Adipocyte (in vitro differentiated cells): ENCODE measurements at regions not wholly inside any gene's neighbourhood (a gene's known extent, or its start where the extent isn't known, plus 50 kb on each side); places are given as distances from the start of the nearest gene placed in this dataset.

Source experiments
- DNase-seq: peaks from one replicate; pipeline ENCODE4 v3.0.0-alpha.2; 2015; ENCODE audit warnings: low read depth
- H3K27me3 ChIP-seq: replicated peaks from 2 replicates; pipeline ENCODE4 v1.7.0; 2013; ENCODE audit warnings: mild to moderate bottlenecking, low read length, moderate library complexity; ENCODE audit not compliant: control insufficient read depth, insufficient read depth
- H3K36me3 ChIP-seq: 2 replicates; pipeline ENCODE4 v1.7.0; 2013; ENCODE audit warnings: low read length, mild to moderate bottlenecking, moderate library complexity; ENCODE audit not compliant: control insufficient read depth, insufficient read depth, severe bottlenecking
- H3K4me1 ChIP-seq: 2 replicates; pipeline ENCODE4 v1.7.0; 2013; ENCODE audit warnings: mild to moderate bottlenecking, low read length, moderate library complexity; ENCODE audit not compliant: control insufficient read depth, insufficient read depth
- H3K4me3 ChIP-seq: 2 replicates; pipeline ENCODE4 v1.7.0; 2013; ENCODE audit warnings: mild to moderate bottlenecking, low read length, moderate library complexity
- H3K9ac ChIP-seq: 2 replicates; pipeline ENCODE4 v1.7.0; 2013; ENCODE audit warnings: mild to moderate bottlenecking, low read length, moderate library complexity
- H3K9me3 ChIP-seq: 2 replicates; pipeline ENCODE4 v1.7.0; 2013; ENCODE audit warnings: mild to moderate bottlenecking, low read length, moderate library complexity; ENCODE audit not compliant: control insufficient read depth

DNA sequence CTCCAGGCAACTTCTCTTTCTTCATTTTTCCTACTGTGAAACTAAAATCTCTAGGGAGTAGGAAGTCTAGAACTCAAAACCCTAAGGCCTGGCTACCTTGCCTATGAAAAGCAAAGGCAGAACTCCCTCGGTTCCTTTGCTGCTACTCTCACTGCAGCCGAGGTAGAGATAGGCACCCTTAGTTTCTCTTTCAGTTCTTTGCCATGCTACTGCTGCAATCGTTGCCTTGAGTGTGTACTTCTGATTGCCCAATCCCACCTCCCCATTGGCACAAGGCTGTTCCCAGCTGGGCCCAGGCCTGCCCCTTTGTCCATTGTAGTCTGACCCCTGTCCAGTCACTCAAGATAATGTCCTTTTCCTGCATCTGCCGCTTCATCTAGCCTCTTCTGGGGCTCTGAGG is 92.3 kb upstream of the MRPS22 start:
- peak; percentile 25 for DNase-seq
- Histone ChIP-seq H3K9ac (no peak overlapping the region), H3K27me3 (peaks cover 9% of the 10 kb centered on the region), H3K4me1 (no peaks in the 10 kb centered on the region), H3K36me3 (no peaks in the 10 kb centered on the region), H3K9me3 (peaks cover 4% of the 10 kb centered on the region), H3K4me3 (no peak overlapping the region)

DNA sequence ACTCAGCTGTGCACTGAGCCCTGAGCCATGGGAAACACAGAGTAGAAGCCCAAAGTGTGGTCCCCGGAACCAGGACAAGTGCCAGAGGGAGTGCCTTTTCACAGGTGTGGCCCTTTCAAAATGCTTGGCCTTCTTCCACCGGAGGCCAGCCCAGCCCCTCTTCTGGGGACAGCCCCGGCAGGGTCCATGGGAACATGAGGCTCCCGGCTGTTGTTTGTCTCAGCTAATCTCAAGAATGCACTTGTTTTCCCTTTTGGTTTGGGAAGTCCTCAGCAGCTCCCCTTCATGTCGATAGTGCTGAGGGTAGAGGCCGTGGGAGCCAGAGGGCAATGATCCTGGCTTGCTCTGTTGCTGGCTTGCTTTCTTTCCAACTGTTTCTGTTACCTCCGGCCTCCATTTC is 91.1 kb upstream of the MRPS22 start:
- DNase-seq: no peak
- Histone ChIP-seq H3K36me3 (no peaks in the 10 kb centered on the region), H3K9ac (no peak overlapping the region), H3K4me3 (no peak overlapping the region), H3K27me3 (peaks cover 9% of the 10 kb centered on the region), H3K9me3 (peaks cover 4% of the 10 kb centered on the region), H3K4me1 (no peaks in the 10 kb centered on the region)

DNA sequence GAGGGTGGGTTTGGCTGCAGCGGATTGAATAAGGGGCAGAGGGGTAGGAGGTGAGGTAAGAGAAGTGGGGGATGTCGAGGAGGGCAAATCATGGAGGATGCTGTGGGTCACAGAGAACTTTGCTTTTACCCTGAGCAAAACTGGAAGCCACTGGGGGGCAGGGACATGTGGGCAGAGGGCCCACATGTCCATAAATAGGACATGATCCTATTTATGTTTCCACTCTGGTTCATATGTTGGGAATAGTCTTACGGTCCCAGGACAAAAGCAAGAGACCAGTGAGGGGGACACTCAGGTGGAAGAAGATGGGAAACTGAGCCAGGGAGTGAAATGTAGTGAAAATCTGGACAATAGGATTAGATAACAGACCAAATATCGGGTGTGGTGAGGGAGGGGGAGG is 85.5 kb upstream of the MRPS22 start:
- Histone ChIP-seq H3K36me3 (no peaks in the 10 kb centered on the region), H3K9me3 (no peaks in the 10 kb centered on the region), H3K27me3 (peaks cover 23% of the 10 kb centered on the region), H3K4me1 (no peaks in the 10 kb centered on the region), H3K9ac (no peak overlapping the region), H3K4me3 (no peak overlapping the region)
- DNase-seq: no peak

DNA sequence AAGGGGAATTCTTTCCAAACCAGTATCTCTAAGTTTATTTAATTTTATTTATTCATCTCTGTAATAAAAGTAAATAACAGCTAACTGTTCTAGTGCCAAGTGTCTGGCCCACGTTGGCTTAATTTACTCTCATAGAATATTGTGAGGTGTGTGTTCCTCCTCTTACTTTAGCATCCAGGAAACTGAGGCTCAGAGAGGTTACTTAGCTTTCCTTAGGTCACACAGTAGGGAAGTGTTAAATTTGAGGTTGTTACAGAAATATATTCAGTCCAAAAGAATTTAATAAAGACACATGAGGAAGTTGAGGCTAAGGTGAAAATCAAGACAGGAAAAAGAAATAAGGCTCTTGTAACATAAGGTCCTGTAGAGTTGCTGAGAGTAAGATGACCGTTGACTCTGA is 84.4 kb upstream of the MRPS22 start:
- no peak for DNase-seq
- Histone ChIP-seq H3K36me3 (no peaks in the 10 kb centered on the region), H3K4me1 (no peaks in the 10 kb centered on the region)

DNA sequence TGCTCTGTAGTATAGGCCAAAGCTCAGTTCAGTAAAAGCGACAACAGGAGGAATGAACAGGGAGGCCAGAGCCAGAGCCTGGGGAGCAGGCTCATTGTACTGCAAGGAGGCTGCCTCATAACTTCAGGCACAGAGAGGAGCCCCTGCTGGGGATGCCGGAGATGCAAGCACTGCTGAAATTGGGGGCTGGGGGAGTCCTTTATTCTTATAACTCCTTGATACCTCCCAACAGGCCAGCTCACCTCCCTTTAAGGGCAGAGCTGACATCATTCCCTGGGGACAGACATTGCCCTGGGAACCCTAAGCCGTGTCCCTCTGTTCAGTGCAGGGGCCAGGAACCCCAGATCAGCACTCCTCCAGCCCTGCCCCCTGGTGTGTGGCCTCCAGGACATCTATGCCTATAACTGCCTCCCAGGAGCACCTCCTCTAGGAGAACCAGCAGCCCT is 83.8 kb upstream of the MRPS22 start:
- no peak for DNase-seq
- Histone ChIP-seq H3K9ac (no peak overlapping the region), H3K9me3 (no peaks in the 10 kb centered on the region), H3K27me3 (peaks cover 23% of the 10 kb centered on the region), H3K4me3 (no peak overlapping the region), H3K4me1 (no peaks in the 10 kb centered on the region), H3K36me3 (no peaks in the 10 kb centered on the region)

More for the DNA sequence above, 84.4 kb upstream of the MRPS22 start:
- Histone ChIP-seq H3K9ac (no peak overlapping the region), H3K4me3 (no peak overlapping the region), H3K27me3 (peaks cover 23% of the 10 kb centered on the region), H3K9me3 (no peaks in the 10 kb centered on the region)

DNA sequence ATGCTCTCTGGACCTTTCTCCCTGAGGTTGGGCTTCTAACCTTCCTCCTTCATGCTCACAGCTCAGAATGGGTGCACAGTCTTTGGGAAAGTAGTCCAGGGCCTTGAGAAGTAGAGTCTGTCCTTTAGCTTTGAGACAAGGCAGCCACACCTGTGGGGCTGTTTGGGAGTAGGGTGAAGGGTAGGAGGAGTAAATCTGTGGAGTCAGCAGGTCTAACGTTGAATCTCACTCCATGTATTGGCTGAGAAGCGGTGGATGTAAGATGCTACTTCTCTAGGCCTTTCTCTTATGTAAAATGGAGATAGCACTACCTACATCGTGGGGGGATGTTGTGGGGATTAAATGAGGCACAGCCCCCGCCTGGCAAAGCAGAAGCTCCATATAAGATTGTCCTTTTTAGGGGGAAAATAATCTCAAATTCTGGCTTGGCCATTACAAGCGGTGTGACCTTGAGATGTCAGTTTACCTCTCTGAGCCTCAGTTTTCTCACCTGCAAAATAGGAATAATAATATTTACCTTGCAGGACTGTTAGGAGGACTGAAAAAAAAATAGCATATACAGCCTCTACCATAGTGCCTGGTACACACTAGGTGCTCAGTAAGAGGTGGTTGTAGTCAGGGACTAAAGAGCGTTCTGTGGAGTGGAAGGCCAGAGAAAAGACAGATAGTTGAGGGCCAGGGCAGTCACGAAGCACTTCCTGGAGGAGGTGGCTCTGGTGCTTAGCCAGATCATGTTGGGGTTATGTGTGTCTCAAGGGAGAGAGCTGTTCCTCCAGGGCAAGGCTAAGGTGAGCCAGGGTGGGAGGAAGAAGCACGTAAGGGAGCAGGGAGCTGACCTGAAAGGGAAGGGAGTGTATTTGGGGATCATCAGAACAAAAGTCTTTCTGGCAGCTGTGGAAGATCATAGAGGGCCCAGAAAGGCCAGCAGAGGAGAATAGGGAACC is 82.8 kb upstream of the MRPS22 start:
- Histone ChIP-seq H3K4me1 (no peaks in the 10 kb centered on the region), H3K9ac (no peak overlapping the region), H3K36me3 (no peaks in the 10 kb centered on the region), H3K27me3 (peaks cover 23% of the 10 kb centered on the region), H3K9me3 (no peaks in the 10 kb centered on the region), H3K4me3 (no peak overlapping the region)
- DNase-seq: no peak

DNA sequence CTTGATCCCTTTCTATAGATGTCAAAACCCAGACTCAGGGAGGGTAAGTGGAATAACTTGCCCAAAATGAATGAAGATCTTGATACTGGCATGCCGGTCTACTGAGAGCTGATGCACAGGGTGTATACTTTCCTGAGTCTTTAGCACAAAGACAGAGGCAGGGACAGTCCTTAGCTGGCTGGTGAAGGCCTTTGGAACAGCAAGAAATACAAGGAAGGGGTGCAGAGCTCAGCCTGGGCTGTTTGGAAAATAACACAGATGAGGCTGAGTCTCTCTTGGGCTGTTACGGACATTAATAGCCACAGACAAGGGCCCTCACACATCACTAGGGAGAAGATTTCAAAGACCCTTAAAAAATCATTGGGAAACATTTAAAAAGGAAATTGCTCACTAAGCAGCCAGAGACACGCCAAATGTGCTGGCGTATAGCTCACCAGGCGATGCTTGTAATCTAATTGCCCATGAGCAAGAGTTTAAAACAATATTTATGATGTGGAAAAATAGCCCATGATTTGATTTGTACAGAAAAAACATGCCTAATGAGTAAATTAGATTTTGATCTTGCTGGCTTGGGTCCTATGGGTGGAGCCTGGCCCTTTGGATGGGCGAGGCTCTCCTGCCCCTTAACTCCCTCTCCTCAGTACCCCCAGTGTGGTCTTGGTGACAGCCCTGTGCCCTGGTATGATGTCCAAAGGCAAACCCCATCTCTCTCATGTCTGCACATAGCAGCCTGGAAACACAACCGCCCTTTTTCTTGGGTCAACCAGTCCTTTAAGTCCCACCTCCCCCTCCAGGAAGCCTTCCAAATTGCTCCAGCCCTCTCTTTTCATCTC is 81.8 kb upstream of the MRPS22 start:
- peaks cover 26% of the 10 kb centered on the region for H3K27me3 ChIP-seq
- no peaks in the 10 kb centered on the region for H3K4me1 ChIP-seq
- no peak overlapping the region for H3K4me3 ChIP-seq
- H3K9ac ChIP-seq: no peak overlapping the region
- no peak for DNase-seq
- H3K9me3 ChIP-seq: no peaks in the 10 kb centered on the region
- H3K36me3 ChIP-seq: no peaks in the 10 kb centered on the region

DNA sequence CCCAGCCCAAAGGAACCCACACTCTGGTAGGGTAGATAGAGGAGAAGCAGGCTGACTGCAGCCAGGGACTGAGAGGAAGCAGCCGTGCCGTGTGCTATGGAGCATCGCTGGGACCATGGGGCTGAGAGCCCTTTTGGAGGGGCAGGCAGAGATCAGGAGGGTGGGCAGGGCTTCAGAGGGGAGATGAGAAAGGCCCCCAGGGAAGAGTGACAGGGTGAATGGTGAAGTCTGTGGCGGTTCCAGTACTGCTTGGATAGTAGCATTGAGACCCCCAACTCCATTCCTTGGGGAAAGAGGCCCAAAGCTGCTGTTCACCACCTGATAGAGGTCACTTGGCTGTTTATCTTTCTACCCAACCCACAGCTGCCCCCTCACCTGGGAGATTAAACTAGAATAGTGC is 80.0 kb upstream of the MRPS22 start:
- DNase-seq: no peak
- H3K9ac ChIP-seq: no peak overlapping the region
- no peak overlapping the region for H3K4me3 ChIP-seq
- H3K36me3 ChIP-seq: no peaks in the 10 kb centered on the region
- no peaks in the 10 kb centered on the region for H3K4me1 ChIP-seq
- peaks cover 20% of the 10 kb centered on the region for H3K27me3 ChIP-seq
- H3K9me3 ChIP-seq: peaks cover 3% of the 10 kb centered on the region

DNA sequence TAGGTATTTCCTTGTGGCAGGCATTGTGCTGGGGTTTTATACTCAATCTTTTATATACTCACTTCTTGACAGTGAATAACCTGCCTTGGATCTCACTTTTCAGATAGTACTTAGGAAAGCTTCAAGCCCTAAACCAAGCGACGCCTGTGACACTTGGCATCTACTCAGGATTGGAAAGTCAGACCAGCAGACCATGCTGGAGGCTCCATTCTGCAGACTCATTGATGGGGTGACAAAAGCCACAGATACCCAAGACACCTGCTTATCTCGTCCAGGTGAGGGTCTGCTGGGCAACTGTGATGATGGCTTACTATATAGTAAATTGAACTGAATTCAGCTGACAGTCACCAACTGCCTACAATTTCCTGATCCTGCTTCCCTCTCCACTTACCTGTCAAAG is 79.4 kb upstream of the MRPS22 start:
- H3K4me3 ChIP-seq: no peak overlapping the region
- peaks cover 15% of the 10 kb centered on the region for H3K27me3 ChIP-seq
- no peaks in the 10 kb centered on the region for H3K4me1 ChIP-seq
- H3K9ac ChIP-seq: no peak overlapping the region
- no peak for DNase-seq
- peaks cover 6% of the 10 kb centered on the region for H3K9me3 ChIP-seq
- no peaks in the 10 kb centered on the region for H3K36me3 ChIP-seq

DNA sequence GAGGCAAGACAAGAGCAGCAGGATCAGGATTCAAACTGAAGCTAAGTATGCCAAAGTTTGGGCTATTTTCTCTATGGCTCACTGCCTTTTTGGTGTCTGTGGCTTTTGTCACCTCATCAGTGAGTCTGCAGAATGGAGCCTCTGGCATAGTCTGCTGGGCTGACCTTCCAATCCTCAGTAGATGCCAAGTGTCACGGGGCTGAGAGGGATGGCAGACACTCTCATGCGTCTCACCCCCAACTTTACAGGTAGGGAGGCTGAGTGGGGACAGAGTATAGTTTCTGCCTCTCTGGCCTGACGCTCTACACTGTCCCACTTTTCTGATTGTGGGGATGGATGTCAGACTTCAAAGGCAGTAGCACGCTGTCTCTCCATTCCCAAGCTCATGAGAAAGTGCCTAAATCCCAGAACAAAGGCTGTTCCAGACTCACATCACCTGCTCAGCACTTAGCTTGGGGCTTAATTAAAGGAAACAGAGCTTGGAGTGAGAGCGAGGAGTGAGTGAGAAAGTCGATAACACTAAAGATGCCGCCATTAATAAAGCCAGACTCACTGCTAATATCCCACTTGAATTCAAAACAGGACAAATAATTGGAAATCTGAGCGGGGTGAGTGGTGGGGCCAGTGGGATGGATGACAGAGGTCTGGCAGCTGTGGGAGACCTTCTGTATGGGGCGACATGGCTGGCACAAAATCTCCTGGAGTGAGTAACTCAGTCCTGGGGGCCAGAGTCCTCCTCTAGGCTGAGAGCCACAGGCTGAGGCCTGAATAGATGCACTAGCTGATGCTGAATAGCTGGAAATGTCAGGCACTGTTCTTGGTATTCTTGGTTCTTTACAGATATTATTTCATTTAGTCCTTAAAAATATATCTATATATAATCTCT is 78.4 kb upstream of the MRPS22 start:
- Histone ChIP-seq H3K36me3 (no peaks in the 10 kb centered on the region), H3K9me3 (peaks cover 6% of the 10 kb centered on the region), H3K27me3 (peaks cover 14% of the 10 kb centered on the region), H3K9ac (no peak overlapping the region), H3K4me3 (no peak overlapping the region), H3K4me1 (no peaks in the 10 kb centered on the region)
- no peak for DNase-seq
